ENCODE measurements at regions not wholly inside any gene's neighbourhood (a gene's known extent, or its start where the extent isn't known, plus 50 kb on each side); places are given as distances from the start of the nearest gene placed in this dataset.

- TF ChIP-seq BCL11A (IDR thresholded peaks at IDR 0.05; ENCODE audit: low read depth in 2 of 2, low read length in 2 of 2) (no peak), NANOG (IDR thresholded peaks at IDR 0.05; ENCODE audit: insufficient read depth, low read depth, low read length, poor library complexity, severe bottlenecking) (no peak), CTCF (IDR thresholded peaks at IDR 0.05; ENCODE audit: control extremely low read depth in 1 of 3, insufficient read depth in 1 of 3, low read depth in 1 of 3, low read length in 3 of 3) (no peak), POLR2AphosphoS5 (IDR thresholded peaks at IDR 0.05; ENCODE audit: low read depth, low read length) (no peak), EZH2 (IDR thresholded peaks at IDR 0.05; ENCODE audit: low read depth, low read length, severe bottlenecking) (no peak), SIN3A (conservative IDR thresholded peaks at IDR 0.05 in 1 of 2, IDR thresholded peaks at IDR 0.05 in 1 of 2; ENCODE audit: low read depth in 1 of 2, low read length in 2 of 2) (no peak), CHD2 (IDR thresholded peaks at IDR 0.05; ENCODE audit: low read length) (no peak), TAF1 (IDR thresholded peaks at IDR 0.05; ENCODE audit: low read depth, low read length) (no peak), TEAD4 (IDR thresholded peaks at IDR 0.05; ENCODE audit: low read depth, low read length) (no peak), USF2 (IDR thresholded peaks at IDR 0.05; ENCODE audit: low read length) (no peak), POLR2A (IDR thresholded peaks at IDR 0.05; ENCODE audit: control extremely low read depth in 1 of 2, low read depth in 2 of 2, low read length in 2 of 2) (no peak), HDAC2 (IDR thresholded peaks at IDR 0.05; ENCODE audit: borderline replicate concordance in 1 of 2, low read depth in 2 of 2, low read length in 2 of 2) (no peak), EGR1 (IDR thresholded peaks at IDR 0.05; ENCODE audit: borderline replicate concordance, low read depth, low read length) (no peak)
Measured at GRCh38 chr1:36730599-36730998, 247.9 kb upstream of the CSF3R start.

Data from H1 (cell line).